ENCODE measurements at regions not wholly inside any gene's neighbourhood (a gene's known extent, or its start where the extent isn't known, plus 50 kb on each side); places are given as distances from the start of the nearest gene placed in this dataset.
"Not testable (repeated sequence)": the region's sequence is repeated elsewhere in the genome, so short reads cannot be mapped to it uniquely, and the experiment has no call there.

GRCh38 chr6:55927713-55928112, 52.3 kb upstream of the BMP5 start:
- TF ChIP-seq SP1 (CRISPR knock-in tag; conservative IDR thresholded peaks at IDR 0.05); NFE2L1 (CRISPR knock-in tag; IDR thresholded peaks at IDR 0.05); ATF6 (CRISPR knock-in tag; IDR thresholded peaks at IDR 0.05); CREM (CRISPR knock-in tag; IDR thresholded peaks at IDR 0.05): not testable (repeated sequence)
- TF ChIP-seq, protein P1, sequence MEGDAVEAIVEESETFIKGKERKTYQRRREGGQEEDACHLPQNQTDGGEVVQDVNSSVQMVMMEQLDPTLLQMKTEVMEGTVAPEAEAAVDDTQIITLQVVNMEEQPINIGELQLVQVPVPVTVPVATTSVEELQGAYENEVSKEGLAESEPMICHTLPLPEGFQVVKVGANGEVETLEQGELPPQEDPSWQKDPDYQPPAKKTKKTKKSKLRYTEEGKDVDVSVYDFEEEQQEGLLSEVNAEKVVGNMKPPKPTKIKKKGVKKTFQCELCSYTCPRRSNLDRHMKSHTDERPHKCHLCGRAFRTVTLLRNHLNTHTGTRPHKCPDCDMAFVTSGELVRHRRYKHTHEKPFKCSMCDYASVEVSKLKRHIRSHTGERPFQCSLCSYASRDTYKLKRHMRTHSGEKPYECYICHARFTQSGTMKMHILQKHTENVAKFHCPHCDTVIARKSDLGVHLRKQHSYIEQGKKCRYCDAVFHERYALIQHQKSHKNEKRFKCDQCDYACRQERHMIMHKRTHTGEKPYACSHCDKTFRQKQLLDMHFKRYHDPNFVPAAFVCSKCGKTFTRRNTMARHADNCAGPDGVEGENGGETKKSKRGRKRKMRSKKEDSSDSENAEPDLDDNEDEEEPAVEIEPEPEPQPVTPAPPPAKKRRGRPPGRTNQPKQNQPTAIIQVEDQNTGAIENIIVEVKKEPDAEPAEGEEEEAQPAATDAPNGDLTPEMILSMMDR (IDR thresholded peaks at IDR 0.05), result not testable (repeated sequence)

Data from WTC11 (cell line).